Peyer's patch (tissue), 4 donors: ENCODE measurements at regions not wholly inside any gene's neighbourhood (a gene's known extent, or its start where the extent isn't known, plus 50 kb on each side); places are given as distances from the start of the nearest gene placed in this dataset.

Experiments
- DNase-seq, 3 donors: peaks; one replicate each; pipeline ENCODE4 v3.0.0-alpha.2; 2017 to 2019
- H3K27ac ChIP-seq, 4 donors: fragments of 200-600 bp; sonication (generic); one replicate each; pipeline ENCODE4 v1.5.1; 2016 to 2019
- H3K27me3 ChIP-seq, 2 donors: fragments of 200-600 bp; sonication (generic); one replicate each; pipeline ENCODE4 v1.5.1; 2019
- H3K36me3 ChIP-seq, 3 donors: fragments of 200-600 bp; sonication (generic); one replicate each; pipeline ENCODE4 v1.5.1; 2016 to 2019
- H3K4me1 ChIP-seq, 4 donors: fragments of 200-600 bp; sonication (generic); one replicate each; pipeline ENCODE4 v1.5.1; 2016 to 2019
- H3K4me3 ChIP-seq, 4 donors: fragments of 200-600 bp; sonication (generic); 1 replicate in 3 of 4; 2 replicates in 1 of 4; pipeline ENCODE4 v1.5.1; 2016 to 2019; ENCODE audit warnings: mild to moderate bottlenecking in 1 of 4
- H3K9me3 ChIP-seq, 4 donors: fragments of 200-600 bp; sonication (generic); one replicate each; pipeline ENCODE4 v1.5.1; 2016 to 2019; ENCODE audit warnings: mild to moderate bottlenecking in 1 of 4
- POLR2A ChIP-seq, 2 donors: fragments of 450-650 bp; IDR thresholded peaks; one replicate each; pipeline ENCODE4 v1.5.1; 2017; ENCODE audit warnings: antibody characterized with exemption in 2 of 2, mild to moderate bottlenecking in 2 of 2, moderate library complexity in 2 of 2
- TF ChIP-seq, protein P1 (sequence below), 6 experiments: fragments of 450-650 bp in 4 of 6; fragments of 200-600 bp in 2 of 6; sonication (generic) in 1 of 6; IDR thresholded peaks; one replicate each; pipeline ENCODE4 v1.5.1; 2017 to 2019; ENCODE audit warnings: antibody characterized with exemption in 6 of 6, mild to moderate bottlenecking in 3 of 6, moderate library complexity in 1 of 6

DNA sequence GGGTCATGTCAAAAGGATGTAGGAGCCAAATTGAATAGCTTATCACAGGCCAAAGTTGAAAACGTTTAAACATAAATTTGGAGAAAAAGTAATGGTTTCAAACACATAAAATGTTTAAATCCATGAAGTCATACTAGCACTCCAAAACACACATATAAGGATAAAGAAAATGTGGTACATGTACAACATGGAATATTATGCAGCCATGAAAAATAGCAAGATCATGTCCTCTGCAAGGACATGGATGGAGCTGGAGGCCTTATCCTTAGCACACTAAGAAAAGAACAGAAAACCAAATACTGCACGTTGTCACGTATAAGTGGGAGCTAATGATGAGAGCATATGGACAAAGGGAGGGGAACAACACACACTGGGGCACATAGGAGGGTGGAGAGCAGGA is 911.7 kb upstream of the PCDH20 start:
- no peak for DNase-seq
- H3K27me3 ChIP-seq = no peaks in the 10 kb centered on the region
- no peaks in the 10 kb centered on the region for H3K36me3 ChIP-seq
- TF ChIP-seq POLR2A (IDR thresholded peaks at IDR 0.05) = no peak
- TF ChIP-seq, protein P1, sequence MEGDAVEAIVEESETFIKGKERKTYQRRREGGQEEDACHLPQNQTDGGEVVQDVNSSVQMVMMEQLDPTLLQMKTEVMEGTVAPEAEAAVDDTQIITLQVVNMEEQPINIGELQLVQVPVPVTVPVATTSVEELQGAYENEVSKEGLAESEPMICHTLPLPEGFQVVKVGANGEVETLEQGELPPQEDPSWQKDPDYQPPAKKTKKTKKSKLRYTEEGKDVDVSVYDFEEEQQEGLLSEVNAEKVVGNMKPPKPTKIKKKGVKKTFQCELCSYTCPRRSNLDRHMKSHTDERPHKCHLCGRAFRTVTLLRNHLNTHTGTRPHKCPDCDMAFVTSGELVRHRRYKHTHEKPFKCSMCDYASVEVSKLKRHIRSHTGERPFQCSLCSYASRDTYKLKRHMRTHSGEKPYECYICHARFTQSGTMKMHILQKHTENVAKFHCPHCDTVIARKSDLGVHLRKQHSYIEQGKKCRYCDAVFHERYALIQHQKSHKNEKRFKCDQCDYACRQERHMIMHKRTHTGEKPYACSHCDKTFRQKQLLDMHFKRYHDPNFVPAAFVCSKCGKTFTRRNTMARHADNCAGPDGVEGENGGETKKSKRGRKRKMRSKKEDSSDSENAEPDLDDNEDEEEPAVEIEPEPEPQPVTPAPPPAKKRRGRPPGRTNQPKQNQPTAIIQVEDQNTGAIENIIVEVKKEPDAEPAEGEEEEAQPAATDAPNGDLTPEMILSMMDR (IDR thresholded peaks at IDR 0.05) = no peak
- peaks cover 0 to 9% (median 0%) of the 10 kb centered on the region in 4 donors for H3K9me3 ChIP-seq
- H3K4me1 ChIP-seq = no peaks in the 10 kb centered on the region
- no peak overlapping the region for H3K4me3 ChIP-seq
- no peak overlapping the region for H3K27ac ChIP-seq

DNA sequence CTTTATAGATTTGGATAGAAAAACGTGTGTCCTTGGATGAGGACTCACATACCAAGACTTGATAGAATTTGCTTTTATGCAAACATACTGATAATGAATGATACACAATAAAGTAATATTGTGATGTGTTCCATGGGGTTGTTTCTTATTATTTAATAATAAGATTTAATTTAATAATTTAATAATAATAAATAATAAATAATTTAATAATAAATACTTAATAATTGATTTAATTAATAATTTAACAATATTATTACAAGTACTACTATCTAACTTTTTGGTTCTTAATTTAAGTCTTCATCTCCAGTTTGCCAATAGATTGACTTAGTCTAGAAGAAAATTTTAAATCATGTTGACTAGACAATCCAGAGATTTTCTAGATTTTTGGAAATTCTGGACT is 909.2 kb upstream of the PCDH20 start:
- TF ChIP-seq POLR2A (IDR thresholded peaks at IDR 0.05) = no peak
- TF ChIP-seq, protein P1 (IDR thresholded peaks at IDR 0.05) = no peak

DNA sequence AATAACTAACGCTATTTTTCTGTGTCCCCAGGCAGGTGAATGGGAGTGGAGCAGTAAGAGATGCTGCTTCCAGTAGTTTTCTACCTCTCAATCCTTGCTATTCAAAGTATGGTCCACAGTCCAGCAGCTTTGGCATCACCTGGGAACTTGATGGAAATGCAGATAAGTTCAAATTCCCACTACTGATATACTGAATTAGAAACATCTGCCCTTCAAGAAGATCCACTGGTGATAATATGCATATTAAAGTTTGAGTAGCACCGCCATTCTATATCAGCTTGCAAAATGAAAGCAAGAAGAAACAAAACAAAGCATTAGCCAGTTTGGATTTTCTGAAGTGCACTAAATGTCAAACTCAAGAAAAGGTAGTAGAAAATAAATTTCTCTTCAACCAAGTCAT is 906.2 kb upstream of the PCDH20 start:
- no peak overlapping the region for H3K4me3 ChIP-seq
- H3K36me3 ChIP-seq = no peaks in the 10 kb centered on the region
- H3K27ac ChIP-seq = no peak overlapping the region
- no peaks in the 10 kb centered on the region for H3K27me3 ChIP-seq
- DNase-seq = no peak
- no peak for TF ChIP-seq POLR2A (IDR thresholded peaks at IDR 0.05)
- TF ChIP-seq, protein P1 (IDR thresholded peaks at IDR 0.05) = no peak
- H3K9me3 ChIP-seq = peaks cover 0 to 3% (median 0%) of the 10 kb centered on the region in 4 donors
- H3K4me1 ChIP-seq = no peaks in the 10 kb centered on the region

More for the DNA sequence above, 909.2 kb upstream of the PCDH20 start:
- DNase-seq = no peak
- Histone ChIP-seq H3K27me3 (no peaks in the 10 kb centered on the region), H3K9me3 (peaks cover 0 to 3% (median 0%) of the 10 kb centered on the region in 4 donors), H3K4me3 (no peak overlapping the region), H3K27ac (no peak overlapping the region), H3K36me3 (no peaks in the 10 kb centered on the region), H3K4me1 (no peaks in the 10 kb centered on the region)

DNA sequence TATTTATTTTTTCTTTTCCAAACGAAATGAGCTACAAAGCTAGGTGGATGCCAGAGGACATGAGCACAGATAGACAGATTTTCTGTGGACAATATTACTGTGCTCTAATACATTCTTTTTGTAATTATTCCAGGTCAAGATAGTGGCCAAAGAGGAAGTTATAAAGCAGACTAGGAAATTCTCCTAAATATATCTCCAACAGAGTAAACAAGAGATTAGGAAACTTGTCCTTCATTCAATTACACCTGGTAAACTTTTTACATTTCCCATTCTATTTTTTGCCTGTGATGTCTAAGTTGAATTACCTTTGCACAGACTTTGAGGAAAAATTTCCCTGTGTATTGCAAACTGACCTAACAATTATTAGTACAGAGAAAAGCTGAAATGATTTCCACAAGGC is 905.5 kb upstream of the PCDH20 start:
- TF ChIP-seq, protein P1 (IDR thresholded peaks at IDR 0.05) = no peak
- TF ChIP-seq POLR2A (IDR thresholded peaks at IDR 0.05) = no peak
- no peak for DNase-seq
- Histone ChIP-seq H3K9me3 (peaks cover 0 to 3% (median 0%) of the 10 kb centered on the region in 4 donors), H3K4me3 (no peak overlapping the region), H3K4me1 (no peaks in the 10 kb centered on the region), H3K27ac (no peak overlapping the region), H3K36me3 (no peaks in the 10 kb centered on the region), H3K27me3 (no peaks in the 10 kb centered on the region)

DNA sequence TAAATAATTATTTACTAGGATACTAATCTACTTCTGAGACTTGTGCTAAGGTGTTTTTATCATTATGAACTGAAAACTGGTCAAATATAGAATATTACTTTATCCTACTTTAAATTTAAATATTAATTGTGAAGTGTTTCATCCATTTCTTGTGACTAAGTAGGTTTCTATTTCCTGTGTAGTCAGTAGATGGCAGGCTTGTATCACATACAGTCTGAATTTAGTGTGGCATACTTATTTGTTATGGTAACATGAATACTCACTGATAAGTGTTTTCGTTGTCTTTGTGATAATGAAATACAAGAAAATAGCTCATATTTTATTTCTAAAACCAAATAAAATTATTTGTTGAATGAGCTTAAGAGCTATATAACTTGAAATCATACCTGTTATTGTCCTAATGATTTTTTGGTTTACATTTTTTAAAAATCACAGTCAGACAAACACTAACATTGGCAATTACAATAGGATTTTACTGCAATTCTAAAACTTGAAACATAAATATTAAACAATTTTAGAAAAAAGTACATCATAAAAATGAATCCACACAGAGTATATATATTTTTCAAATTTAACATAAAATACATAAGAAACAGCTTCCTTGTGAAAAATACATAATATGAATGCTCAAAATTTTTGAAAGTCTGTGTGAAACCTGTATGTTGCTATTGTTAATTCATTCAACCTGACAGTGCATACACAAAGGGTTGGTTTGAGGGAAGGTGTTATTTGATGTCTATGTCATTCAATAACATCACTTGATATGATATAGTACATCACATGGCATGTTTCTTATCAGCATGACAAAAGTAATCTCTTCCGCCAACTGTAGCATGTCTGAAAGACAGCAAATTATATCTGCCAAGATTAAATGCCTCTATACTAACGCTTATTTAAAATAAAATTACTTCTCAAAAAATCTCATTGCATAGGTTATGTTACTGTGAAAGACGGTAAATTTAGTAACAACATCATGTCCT is 904.8 kb upstream of the PCDH20 start:
- H3K4me1 ChIP-seq = no peaks in the 10 kb centered on the region
- H3K27me3 ChIP-seq = no peaks in the 10 kb centered on the region
- H3K27ac ChIP-seq = no peak overlapping the region
- no peak overlapping the region for H3K4me3 ChIP-seq
- H3K36me3 ChIP-seq = no peaks in the 10 kb centered on the region
- TF ChIP-seq, protein P1 (IDR thresholded peaks at IDR 0.05) = peak in 2 of 6 experiments; percentile 20 to 22
- TF ChIP-seq POLR2A (IDR thresholded peaks at IDR 0.05) = no peak
- DNase-seq = no peak
- peaks cover 0 to 3% (median 0%) of the 10 kb centered on the region in 4 donors for H3K9me3 ChIP-seq
